GM18861 (cell line): ENCODE measurements at regions not wholly inside any gene's neighbourhood (a gene's known extent, or its start where the extent isn't known, plus 50 kb on each side); places are given as distances from the start of the nearest gene placed in this dataset.
"Not testable (repeated sequence)": the region's sequence is repeated elsewhere in the genome, so short reads cannot be mapped to it uniquely, and the experiment has no call there.

Experiments
- ATAC-seq: cut with Tn5 transposase; IDR thresholded peaks from one replicate; pipeline ENCODE4 v1.9.1; 2021; ENCODE audit not compliant: unreplicated experiment

DNA sequence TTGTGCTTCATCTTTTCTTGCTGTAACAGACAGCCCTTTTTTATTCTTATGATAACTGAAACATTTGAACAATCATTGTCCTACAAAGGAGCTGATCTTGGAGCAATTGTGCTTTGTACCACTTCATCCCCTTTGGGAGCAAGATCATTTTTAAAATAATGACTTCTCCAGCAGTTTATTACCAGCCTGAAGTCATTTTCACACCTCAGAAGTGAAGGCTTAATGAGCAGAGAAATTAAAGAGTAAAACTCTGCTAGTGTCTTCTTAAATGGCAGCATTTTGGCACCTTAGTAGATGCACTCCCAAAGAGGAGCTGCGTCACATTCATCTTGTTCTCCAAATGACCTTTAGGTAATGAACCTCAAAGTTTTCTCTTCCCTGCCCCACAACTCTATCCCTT is 439.6 kb upstream of the CAMK1G start:
- ATAC-seq = no peak

DNA sequence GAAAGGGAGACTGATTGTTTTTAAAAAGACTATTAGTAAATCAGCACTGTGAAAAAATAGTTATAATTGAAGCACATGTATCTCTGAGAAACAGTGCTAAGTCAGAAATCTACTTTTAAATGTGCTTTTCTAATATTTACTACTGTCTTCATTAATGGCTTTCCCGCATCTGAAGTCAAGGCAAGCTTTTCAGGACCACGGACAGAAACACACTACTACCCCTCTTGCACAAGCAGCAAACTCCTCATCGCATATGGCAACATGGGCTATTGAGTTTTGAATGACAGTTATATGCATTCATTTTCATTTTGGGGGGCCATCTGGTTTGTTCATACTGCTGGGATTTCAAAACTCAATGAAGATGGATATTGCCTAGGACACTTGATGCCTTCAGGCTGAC is 433.4 kb upstream of the CAMK1G start:
- no peak for ATAC-seq

DNA sequence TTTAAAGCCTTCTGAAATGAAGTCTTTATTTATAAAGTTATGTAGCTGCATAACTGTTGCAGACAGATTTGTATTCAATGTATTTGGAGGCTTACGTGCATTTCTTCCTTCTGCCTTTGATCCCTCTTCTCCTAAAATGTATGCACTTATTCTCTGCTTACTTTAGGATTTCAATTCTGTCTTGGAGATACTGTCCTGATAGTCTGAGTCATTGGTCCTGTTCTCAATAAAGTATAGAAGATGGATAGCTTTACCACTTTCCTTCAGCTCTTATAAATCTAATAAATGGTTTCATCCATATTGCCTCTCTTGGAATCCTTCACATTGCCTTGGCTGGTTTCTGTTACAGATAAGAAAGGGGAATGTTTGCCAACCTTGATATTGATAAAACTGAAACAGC is 430.1 kb upstream of the CAMK1G start:
- ATAC-seq = no peak

DNA sequence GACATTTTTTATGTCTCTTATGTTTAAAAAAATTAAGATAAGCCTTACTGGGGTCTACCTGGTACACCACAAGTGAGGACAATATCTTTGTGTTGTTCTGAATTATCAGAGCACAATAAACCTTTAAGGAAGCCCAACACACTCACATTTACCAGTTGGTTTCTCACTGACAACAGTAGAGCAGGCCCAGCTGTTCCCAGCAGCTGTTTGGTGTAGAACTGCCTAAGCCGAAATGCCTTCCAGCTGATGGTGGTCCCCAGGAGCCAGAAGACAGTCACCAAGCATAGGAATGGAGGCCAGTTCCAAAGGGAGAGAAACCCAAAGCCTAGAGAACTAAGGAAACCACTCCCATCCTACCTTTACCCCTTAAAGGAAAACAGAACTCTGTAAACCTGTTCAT is 428.6 kb upstream of the CAMK1G start:
- ATAC-seq = no peak

DNA sequence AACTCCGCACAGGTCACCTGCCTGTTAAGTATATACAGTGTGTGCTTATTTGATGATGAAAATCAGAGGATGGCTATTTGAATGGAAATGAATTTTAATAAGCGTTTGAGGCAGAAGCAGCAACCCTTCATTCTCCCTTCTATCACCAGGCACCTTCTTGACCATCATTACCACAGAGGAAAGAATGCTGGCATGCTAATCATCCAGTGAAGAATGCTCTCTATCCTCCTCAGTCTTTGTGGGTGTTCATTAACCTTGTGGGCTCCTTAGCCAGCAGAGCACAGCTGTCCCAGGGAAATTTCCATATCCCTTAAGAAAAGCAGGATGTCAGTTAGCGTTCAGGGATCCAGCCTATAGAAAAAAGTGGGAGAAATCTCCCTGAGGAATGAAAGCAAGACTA is 428.0 kb upstream of the CAMK1G start:
- ATAC-seq = no peak

DNA sequence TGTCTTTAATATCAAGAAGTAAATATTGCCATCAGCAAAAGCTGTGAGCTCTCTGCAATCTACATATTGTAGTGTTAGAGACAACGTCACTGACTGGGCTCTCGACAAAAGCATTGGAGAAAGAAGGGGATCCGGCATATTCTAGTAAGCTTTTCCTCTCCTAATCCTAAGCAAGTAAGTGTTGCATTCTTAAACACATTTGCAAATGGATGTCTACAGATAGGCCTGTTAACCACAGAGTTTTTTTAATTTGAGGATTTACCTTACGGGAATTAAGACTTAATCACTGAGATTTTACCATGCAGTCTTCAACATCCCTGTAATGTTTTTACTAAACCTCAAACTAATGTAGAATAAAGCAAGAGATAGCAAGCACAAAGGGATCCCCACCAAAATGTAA is 426.5 kb upstream of the CAMK1G start:
- no peak for ATAC-seq

DNA sequence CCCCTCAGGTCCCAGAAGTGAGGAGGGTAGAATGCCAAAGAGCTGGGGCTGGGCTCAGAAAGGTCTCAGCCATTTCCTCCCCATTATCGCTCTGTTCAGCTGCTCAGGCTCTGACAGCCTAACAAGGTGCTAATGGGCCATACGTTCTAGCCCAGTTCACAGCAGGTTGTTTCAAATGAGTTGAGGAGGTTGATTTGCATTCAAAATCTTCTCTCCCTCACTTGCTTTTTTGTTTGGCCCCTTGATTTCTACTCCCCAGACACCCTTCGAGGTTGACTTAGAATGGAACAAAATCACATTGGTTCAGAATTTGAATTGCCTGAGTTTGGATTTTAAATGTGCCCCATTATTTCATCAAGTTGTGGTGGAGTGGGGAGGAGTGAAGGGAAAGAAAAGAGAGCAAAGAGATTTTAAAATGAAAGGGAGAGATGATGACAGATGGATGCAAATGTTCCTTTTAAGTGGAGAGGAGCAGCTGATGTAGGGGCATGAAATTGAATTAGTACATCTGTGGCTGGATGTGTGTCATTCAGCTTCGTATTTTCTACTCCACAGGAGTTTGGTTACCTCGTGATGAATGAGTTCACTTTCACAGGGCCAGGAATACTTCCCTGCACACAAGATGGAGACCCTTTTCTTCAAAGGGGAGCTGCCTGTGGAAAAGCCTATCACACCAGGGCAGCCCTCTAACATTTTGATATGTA is 425.8 kb upstream of the CAMK1G start:
- no peak for ATAC-seq

DNA sequence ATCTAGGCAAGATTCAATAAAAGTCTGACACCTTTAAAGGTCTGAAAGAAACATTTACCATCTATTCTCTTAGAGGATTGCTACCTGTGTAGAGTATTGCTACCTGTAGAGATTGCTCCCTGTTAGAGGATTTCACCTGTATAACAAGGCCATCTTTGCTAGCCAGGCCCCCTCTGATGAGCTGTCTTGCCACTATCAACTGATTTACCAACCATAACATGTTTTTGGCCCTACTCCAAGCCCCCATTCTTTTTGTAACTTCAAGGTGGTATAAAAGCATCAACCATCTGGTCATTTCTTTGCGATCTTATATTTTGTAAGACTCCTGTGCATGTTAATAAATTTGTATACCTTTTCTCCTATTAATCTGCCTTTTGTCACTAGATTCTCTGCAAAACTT is 424.7 kb upstream of the CAMK1G start:
- no peak for ATAC-seq

DNA sequence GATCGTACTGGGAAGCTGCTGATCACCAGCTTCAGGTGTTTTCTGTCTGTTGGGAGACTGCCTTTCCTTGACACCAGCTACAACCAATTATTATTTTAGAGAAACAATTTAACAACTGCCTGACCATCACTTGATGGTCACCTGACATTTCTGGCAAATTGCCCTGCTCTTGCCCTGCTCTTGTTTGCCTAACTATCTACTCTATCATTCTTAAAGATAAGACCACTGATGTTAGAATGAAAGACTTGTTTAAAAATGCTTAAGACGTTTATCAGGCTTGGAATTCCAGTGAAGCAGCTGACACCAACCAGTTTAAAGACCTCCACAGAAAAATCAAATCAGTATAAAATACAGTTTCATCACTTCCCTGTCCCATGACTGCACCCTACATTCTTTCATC is 423.3 kb upstream of the CAMK1G start:
- no peak for ATAC-seq

DNA sequence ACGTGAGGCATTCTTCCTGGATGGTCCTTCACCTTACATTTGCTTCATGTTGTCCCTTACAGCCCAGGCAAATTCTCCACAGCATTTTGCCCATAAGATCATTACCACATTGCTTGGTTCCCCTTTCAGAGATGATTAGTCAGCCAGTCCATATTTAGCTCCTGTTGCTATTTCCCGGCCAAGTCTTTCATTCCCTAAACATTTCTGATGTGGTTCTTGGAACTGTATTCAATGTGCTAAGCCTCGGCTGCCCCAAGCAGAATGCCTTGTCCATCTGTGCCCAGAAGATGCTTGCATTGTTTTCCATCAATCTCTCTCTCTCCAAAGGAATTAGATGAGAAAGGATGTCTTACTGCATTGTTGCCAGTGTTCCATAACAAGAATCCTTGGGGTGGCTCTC is 420.9 kb upstream of the CAMK1G start:
- no peak for ATAC-seq

DNA sequence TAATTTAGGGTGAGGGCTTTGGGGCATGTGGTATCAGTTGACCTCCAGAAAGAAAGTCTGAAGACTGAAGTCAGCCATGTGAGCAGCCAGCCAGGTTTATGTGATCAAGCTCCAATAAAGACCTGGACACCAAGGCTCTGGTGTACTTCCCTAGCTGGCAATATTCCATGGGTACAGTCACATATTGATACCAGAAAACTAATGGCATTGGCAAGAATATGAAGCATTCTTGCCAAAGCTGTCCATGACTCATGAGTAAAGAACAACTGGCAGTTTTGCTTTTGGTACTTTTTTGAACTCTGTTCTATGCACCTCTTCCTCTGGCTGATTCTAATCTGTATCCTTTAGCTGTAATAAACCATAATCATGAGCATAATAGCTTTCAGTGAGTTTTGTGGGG is 415.3 kb upstream of the CAMK1G start:
- ATAC-seq = no peak

DNA sequence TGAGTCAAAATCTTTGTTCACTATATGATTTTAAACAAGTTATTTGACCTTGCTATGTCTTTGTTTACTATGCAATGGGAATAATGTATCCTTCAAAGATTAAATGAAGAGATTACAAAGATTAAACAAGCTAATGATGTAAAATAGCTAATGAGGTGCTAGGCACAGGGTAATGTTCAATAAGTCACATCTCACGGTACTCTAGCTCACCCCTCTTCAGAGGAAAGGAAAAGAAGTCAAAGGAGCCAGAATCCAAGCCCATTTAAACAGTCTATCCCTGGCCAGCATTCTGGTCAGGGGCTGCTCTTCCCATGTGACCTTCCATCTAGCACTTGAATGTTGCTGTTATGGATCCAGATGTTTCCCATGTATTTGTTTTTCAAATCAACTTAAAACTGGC is 412.4 kb upstream of the CAMK1G start:
- ATAC-seq = no peak

DNA sequence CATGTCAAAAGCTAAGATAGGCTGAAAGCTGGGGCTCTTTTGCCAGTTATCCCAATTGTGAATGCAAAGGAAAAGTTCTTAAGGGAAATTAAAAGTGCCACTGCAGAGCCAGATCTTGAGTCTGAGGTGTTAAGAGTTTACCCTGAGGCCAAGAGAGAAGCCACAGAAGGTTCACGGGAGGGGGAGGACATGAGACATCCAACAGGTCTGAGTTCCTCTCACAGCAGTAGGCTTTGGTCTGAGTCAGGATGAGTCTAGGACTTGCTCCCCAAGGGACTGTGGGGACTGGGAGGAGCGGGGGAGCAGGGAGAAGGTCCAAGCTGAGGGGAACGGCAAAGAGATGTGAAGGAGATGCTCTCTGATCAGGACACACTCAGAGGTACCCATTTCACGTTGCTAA is 411.2 kb upstream of the CAMK1G start:
- ATAC-seq = no peak

DNA sequence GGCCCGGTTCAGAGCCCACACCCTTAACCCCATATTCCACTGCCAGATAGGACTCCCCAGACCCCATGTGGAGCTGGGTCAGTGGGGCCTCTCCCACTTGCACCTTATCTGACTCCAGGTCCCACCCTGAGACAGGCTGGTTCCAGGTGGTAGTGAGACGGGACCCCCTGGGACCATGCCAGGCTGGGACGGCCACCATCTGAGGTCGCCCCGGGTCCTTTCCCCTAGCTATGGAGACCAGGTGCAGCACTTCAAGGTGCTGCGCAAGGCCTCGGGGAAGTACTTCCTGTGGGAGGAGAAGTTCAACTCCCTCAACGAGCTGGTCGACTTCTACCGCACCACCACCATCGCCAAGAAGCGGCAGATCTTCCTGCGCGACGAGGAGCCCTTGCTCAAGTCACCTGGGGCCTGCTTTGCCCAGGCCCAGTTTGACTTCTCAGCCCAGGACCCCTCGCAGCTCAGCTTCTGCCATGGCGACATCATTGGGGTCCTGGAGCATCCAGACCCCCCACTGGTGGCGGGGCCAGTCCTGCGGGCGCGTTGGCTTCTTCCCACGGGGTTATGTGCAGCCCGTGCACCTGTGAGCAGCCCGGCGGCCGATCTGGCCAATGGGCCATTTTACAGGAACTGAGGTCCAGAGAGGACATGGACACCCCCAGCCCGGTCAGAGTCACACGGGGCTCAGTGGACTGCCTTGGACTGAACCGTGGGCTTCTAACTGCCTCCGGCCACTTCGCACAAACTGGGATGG is 410.5 kb upstream of the CAMK1G start:
- ATAC-seq = not testable (repeated sequence)

DNA sequence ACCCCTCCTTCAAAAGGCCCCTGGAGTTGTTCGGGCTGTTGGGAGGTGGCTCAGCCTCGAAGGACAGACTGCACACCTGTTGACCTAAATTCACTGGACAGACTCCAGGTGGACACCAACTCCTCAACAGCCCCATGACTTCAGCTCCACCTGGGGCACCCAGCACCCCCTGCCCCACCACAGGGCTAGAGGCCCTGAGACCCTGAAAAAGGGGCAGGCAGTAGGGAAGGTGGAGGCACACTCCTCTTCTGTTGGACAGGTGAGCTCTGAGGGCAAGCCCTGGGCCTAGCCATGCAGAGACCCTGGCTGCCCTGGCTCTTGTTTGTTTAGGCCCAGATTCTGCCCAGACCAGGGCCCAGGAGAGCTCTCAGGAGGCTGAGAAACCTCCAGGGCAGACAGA is 409.7 kb upstream of the CAMK1G start:
- not testable (repeated sequence) for ATAC-seq

DNA sequence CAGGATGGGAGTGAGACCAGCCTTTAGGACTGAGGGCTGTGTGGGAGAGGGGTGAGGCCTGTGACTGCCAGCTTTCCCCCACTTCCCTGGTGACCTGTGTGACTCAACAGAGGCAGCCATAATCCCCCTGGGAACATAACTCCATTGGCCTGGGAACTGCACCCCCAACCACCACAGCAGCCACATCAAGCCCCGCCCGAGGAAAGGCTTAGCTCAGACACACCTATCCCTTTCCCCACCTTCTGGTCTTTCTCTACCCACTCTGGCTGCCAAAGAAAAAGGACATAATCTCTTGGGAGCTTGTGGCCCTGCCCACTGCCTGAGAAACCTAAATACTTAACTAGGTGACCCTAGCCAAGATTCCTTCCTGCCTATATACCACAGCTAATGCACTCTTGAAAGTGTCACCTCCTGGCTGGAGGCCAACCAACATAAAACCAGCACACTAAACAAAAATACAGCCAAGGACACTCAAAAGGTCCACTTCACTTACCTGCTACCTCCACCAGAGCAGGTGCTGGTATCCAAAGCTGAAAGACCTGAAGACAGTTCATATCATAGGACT is 406.6 kb upstream of the CAMK1G start:
- no peak for ATAC-seq

DNA sequence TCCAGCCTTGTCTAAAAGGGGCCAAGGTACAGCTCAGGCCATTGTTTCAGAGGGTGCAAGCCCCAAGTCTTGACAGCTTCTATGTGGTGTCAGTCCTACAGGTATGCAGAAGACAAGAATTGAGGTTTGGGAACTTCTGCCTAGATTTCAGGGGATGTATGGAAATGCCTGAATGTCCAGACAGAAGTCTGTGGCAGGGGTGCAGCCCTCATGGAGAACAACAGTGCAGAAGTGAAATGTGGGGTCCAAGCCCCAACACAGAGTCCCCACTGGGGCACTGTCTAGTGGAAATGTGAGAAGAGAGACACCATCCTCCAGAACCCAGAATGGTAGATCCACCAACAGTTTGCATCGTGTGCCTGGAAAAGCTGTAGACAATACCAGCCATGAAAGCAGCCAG is 400.3 kb upstream of the CAMK1G start:
- ATAC-seq = no peak

DNA sequence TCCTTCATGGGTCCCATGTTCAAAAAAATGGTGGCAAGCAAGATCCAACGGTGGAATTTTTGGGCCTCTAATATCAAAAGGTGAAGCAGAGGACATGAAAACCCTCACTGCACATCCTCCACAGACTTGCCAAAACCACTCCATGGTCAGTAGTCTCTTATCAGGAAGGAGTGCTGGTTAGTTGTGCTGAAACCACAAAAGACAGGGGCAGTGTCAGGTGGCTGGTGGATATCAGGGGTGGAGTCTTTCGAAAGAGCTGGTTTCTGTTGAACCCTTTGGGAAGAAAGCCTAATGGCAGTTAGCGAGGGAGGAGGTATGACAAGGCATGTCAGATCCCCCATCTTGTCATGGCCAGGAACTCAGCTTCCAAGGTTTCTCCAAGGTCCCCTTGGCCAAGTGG is 395.9 kb upstream of the CAMK1G start:
- no peak for ATAC-seq

DNA sequence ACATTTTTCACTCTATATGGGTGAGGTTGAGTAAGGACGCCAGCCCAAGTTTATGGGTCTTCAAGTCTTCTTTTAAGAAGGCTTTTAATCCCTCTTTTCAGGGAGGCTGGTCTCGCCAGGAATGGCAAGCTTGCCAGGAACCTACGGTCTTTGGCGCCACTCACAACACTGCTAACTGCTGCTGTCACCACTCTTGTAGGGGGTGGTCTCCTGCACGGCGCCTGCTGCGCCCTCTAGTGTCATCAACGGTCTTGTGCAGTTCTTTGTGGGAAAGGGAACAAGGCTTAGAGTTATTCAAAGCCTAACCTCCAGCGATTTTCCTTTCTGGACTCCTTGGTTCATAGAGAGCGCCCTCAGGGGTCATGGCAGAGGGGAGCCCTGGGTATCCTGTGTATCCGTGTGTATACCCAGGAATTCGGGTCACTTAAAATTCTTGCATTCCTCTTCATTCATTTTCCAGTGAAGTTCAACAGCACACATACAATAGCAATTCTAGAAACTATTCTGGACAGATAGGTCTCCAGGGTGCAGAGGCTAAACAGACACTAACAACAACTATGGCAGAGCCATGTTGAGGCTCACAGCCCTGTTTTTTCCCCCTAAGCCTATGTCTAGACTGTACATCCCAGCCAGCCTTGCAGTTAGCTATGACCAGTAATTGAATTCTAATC is 392.8 kb upstream of the CAMK1G start:
- ATAC-seq = peak; percentile 84

DNA sequence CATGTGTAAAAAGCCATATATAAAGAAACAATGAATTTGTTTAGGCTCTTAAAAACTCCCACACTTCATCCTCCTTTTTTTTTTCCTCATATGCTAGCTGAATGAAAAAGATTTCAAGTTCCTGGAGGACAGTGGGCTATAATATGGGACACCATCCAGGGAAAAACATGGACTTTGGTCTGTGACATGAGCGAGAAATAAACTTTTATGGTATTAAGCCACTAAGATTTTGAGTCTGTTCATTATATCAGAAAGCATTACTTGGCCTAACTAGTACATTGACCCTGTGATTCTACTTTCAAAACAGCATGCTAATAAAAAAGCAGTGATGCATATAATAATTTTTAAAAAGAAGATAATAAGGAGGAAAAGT is 392.3 kb upstream of the CAMK1G start:
- ATAC-seq = no peak

DNA sequence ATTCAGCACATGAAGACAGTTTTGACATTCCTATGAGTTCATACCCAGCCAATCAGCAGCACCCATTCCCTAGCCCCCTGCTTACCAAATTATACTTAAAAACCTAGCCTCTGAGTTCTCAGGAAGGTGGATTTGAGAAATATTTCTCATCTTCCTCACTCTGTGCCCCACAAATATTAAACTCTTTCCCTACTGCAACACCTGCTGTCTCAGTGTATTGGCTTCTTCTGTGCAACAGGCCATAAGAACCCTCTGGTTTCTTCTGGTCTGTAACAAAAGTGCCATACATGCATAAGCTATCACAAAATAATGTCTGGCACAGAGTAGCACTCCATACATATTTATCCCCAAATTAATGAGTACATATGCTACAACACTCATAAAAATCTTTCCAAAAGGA is 387.4 kb upstream of the CAMK1G start:
- ATAC-seq = no peak
